AG04449 (cell line): ENCODE measurements at regions not wholly inside any gene's neighbourhood (a gene's known extent, or its start where the extent isn't known, plus 50 kb on each side); places are given as distances from the start of the nearest gene placed in this dataset.

Experiments
- CTCF ChIA-PET: fragments of 350-600 bp; formaldehyde crosslinking; extraction: SDS; loops from one replicate; lab custom pipeline; 2021; ENCODE audit warnings: antibody characterized with exemption; lab: Yijun Ruan, JAX
- POLR2A ChIA-PET: fragments of 400-600, 350-600 bp; formaldehyde crosslinking; extraction: SDS; loops from one replicate; lab custom pipeline; 2020; ENCODE audit warnings: antibody characterized with exemption, inconsistent platforms; lab: Yijun Ruan, JAX
- DNase-seq: peaks from one replicate; pipeline ENCODE4 v3.0.0-alpha.2; 2010; ENCODE audit warnings: low read depth, low spot score
- H3K4me3 ChIP-seq: 2 replicates; pipeline ENCODE4 v1.5.1; 2011; ENCODE audit warnings: low read depth, mild to moderate bottlenecking, control low read depth, low read length
- TF ChIP-seq, protein P1 (sequence below): IDR thresholded peaks from one replicate; pipeline ENCODE4 v1.5.1; 2011; ENCODE audit warnings: mild to moderate bottlenecking, moderate library complexity, low read length, control low read depth, inconsistent platforms; ENCODE audit not compliant: insufficient read depth; ENCODE audit errors: missing control alignments

DNA sequence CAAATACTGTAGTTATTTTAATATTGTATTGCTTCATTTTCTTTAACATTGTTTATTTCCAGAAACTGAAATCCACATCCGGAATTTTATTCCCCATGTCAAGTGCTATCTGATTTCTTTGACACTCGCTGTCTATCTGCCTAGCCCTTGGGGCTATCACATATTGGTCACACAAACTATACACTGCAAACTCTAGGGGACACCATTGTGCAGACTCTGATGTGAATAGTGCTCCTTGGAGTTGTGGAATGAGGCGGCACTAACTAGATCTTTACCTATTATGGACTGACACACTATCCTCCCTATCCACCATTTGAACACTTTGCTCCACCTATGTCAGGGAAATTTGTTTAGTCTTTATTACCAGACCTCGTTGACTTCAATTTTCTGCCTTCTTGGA, 534.5 kb downstream of the GLUD2 start:
- CTCF ChIA-PET: no interaction called here
- DNase-seq: no peak
- TF ChIP-seq, protein P1, sequence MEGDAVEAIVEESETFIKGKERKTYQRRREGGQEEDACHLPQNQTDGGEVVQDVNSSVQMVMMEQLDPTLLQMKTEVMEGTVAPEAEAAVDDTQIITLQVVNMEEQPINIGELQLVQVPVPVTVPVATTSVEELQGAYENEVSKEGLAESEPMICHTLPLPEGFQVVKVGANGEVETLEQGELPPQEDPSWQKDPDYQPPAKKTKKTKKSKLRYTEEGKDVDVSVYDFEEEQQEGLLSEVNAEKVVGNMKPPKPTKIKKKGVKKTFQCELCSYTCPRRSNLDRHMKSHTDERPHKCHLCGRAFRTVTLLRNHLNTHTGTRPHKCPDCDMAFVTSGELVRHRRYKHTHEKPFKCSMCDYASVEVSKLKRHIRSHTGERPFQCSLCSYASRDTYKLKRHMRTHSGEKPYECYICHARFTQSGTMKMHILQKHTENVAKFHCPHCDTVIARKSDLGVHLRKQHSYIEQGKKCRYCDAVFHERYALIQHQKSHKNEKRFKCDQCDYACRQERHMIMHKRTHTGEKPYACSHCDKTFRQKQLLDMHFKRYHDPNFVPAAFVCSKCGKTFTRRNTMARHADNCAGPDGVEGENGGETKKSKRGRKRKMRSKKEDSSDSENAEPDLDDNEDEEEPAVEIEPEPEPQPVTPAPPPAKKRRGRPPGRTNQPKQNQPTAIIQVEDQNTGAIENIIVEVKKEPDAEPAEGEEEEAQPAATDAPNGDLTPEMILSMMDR: no peak
- POLR2A ChIA-PET: no interaction called here
- no peak overlapping the region for H3K4me3 ChIP-seq

DNA sequence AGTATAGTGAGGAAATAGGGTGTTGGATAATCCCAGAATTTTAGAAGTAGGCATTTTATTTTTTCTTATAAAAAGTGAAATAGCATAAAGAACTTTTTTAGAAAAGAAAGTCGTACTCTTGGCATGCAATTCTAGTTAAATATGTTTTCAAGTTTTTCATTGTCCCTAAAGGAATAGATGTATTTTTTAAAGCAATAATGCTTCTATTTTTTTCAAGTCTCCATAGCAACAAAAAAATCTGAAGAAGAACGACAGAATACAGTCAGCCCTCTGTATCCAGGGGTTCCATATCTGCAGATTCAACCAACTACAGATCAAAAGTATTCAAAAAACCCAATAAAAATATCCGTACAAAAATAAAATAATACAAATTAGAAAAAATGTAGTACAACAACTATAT, 538.2 kb downstream of the GLUD2 start:
- TF ChIP-seq, protein P1: no peak
- no peak for DNase-seq
- ChIA-PET POLR2A (no interaction called here), CTCF (no interaction called here)
- H3K4me3 ChIP-seq: no peak overlapping the region

DNA sequence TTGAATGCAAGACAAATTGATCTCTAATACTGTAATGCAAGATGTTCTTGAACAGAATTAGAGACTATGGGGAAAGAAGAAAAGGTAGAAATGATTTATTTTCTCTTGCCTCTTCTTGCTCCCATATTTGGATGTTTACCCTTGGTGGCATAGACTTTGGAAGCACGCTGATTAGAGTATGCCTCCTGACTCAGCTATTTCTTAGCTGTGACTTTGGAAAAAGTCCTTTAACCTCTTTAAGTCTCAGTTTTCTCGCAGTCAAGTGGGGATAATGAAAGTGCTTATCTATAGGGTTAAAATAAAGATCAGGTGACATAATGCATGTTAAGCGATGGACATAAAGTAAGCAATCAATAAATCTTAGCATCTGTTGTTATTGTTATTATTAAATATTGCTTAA, 545.5 kb downstream of the GLUD2 start:
- ChIA-PET POLR2A (no interaction called here), CTCF (no interaction called here)

DNA sequence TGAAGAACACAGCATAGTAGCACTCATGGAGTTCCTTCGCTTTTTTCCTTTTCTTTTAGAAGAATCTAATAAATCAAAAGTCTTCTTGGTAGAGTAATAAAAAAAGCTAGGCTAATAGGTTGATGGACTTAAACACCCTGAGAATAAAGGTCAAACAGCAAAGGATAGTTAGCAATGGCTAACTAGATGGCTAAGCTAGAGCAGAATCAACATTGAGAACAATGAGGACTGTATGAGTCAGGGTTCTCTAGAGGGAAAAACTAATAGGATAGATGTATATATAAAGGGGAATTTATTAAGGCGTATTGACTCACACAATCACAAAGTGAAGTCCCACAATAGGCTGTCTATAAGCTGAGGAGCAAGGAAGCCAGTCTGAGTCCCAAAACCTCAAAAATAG, 550.9 kb downstream of the GLUD2 start:
- DNase-seq: no peak
- POLR2A ChIA-PET: no interaction called here
- CTCF ChIA-PET: no interaction called here
- TF ChIP-seq, protein P1: no peak
- H3K4me3 ChIP-seq: no peak overlapping the region

More for the DNA sequence above, 545.5 kb downstream of the GLUD2 start:
- TF ChIP-seq, protein P1: no peak
- DNase-seq: no peak
- no peak overlapping the region for H3K4me3 ChIP-seq

DNA sequence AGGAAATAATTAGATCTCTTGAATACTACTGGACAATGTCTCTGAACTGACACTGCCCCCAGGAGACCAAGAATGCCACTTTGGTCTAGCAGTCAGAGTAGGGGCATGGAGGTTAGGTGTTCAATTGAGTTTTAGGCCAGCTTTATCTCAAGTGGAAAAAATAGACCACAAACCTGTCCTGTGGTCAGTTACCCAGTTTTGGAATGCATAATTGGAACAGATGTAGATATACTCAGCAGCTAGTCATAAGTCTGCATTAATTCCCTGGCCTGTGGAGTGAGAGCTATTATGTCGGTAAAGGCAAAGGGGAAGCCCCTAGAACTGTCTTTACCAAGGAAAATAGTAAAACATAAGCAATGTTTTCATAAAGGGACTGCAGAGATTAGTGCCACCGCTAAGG, 587.7 kb downstream of the GLUD2 start:
- TF ChIP-seq, protein P1: no peak
- ChIA-PET CTCF (no interaction called here), POLR2A (no interaction called here)

DNA sequence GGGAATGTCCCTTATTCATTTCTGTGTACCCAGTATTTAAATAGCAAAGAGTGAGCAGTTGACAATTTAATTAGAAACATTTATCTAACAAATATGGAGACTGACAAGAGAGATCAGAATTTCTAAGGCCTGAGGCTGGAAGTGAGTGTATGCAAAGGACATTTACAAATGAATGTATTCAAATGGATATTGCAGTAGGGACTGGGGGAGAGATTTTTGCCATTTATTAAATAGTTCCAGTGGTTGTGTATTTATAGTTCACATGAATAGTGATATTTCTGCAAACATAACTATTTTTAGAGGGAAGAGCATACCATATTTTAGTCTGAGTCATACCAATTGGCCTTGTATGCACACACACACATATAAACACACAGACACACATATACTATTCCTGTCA, 592.4 kb downstream of the GLUD2 start:
- no peak overlapping the region for H3K4me3 ChIP-seq
- no peak for DNase-seq
- TF ChIP-seq, protein P1: no peak
- ChIA-PET CTCF (no interaction called here), POLR2A (no interaction called here)

More for the DNA sequence above, 587.7 kb downstream of the GLUD2 start:
- DNase-seq: no peak
- no peak overlapping the region for H3K4me3 ChIP-seq
